Activated T-helper 2 cell treated with anti-CD3 and anti-CD28 coated beads, Interferon-gamma antibody, Interleukin-2, Interleukin-4, amounts not matched to agents 10 μg/mL and 5 μg/mL and 100 μg/mL, durations not matched to agents 14 hours and 24 hours and 36 hours (primary cell): ENCODE measurements at regions not wholly inside any gene's neighbourhood (a gene's known extent, or its start where the extent isn't known, plus 50 kb on each side); places are given as distances from the start of the nearest gene placed in this dataset.

Experiments
- DNase-seq: peaks from one replicate; pipeline ENCODE4 v3.0.0; 2021; ENCODE audit warnings: low spot score
- H3K27ac Mint-ChIP-seq: one replicate; pipeline ENCODE4 v1.8.0; 2021; ENCODE audit warnings: mixed read lengths
- H3K27me3 Mint-ChIP-seq: one replicate; pipeline ENCODE4 v1.8.0; 2021; ENCODE audit warnings: low read depth, mixed read lengths
- H3K36me3 Mint-ChIP-seq: one replicate; pipeline ENCODE4 v1.8.0; 2021; ENCODE audit warnings: low read depth, mixed read lengths
- H3K4me1 Mint-ChIP-seq: one replicate; pipeline ENCODE4 v1.8.0; 2021; ENCODE audit warnings: low read depth, mixed read lengths
- H3K4me3 Mint-ChIP-seq: one replicate; pipeline ENCODE4 v1.8.0; 2021; ENCODE audit warnings: low read depth, mild to moderate bottlenecking, moderate library complexity, mixed read lengths
- H3K9me3 Mint-ChIP-seq: one replicate; pipeline ENCODE4 v1.8.0; 2021; ENCODE audit warnings: mixed read lengths
- intact Hi-C: fragments of 100-400 bp; cut with micrococcal nuclease; formaldehyde crosslinking; loops from one replicate; pipeline ENCODE4 v1.15.1; 2023

- Mint-ChIP-seq H3K9me3 (no peaks in the 10 kb centered on the region), H3K4me3 (no peak overlapping the region), H3K4me1 (no peaks in the 10 kb centered on the region), H3K36me3 (no peaks in the 10 kb centered on the region), H3K27me3 (no peaks in the 10 kb centered on the region), H3K27ac (no peak overlapping the region)
- intact Hi-C loops: no loop called here
- DNase-seq: no peak
These were observed 128.7 kb downstream of the CRYAA start for GRCh38 chr21:43297391-43297981.

GRCh38 chr21:43295066-43295958 is 126.5 kb downstream of the CRYAA start:
- intact Hi-C loops: no loop called here
- Mint-ChIP-seq H3K27ac (no peak overlapping the region), H3K36me3 (no peaks in the 10 kb centered on the region), H3K9me3 (no peaks in the 10 kb centered on the region), H3K27me3 (no peaks in the 10 kb centered on the region), H3K4me3 (no peak overlapping the region), H3K4me1 (no peaks in the 10 kb centered on the region)
- no peak for DNase-seq

DNA sequence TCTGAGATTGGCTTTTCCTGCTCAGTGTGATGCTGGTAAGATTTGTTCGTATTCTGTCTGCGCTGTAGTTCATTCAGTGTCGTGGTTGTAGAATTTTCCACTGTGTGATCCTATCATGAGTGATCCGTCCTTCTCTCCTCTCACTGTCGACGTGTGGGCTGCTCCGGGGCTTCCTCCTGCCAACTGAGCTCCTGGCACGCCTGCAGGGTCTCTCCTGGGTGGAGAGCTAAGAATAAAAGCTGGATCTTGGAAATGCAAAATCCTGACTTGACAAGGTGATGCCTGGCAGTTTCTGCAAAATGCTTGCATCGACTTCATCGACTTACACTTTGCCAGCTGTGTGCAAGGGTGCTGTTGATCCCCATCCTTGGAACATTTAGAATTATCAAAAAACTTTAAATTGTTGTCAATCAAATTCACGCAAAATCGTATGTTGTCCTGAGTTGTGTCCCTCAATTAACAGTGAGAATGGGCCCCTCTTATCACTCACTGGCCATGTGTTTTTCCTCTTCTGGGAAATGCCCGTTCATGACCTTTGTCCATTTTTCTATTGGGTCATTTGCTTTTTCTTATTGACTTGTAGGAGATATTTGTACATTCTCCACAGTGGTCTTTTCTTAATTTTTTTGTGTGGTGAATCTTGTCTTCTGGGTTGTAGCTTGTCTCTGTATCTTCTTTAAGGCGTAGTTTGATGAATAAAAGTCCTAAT is 125.5 kb downstream of the CRYAA start:
- no peak overlapping the region for H3K27ac Mint-ChIP-seq
- H3K9me3 Mint-ChIP-seq: no peaks in the 10 kb centered on the region
- no peaks in the 10 kb centered on the region for H3K4me1 Mint-ChIP-seq
- H3K27me3 Mint-ChIP-seq: no peaks in the 10 kb centered on the region
- DNase-seq: no peak
- intact Hi-C loops: no loop called here
- H3K36me3 Mint-ChIP-seq: no peaks in the 10 kb centered on the region
- H3K4me3 Mint-ChIP-seq: no peak overlapping the region

DNA sequence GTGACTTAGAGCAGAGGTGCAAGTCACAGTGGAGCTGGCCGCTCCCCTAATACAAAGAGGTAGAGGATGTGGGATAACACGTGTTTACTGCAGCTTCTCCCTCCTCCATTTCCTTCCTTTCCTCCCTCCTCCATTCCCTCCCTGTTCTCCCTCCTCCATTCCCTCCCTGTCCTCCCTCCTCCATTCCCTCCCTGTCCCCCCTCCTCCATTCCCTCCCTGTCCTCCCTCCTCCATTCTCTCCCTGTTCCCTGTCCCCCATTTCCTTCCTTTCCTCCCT is 124.0 kb downstream of the CRYAA start:
- H3K36me3 Mint-ChIP-seq: no peaks in the 10 kb centered on the region

GRCh38 chr21:43292041-43292865 is 123.4 kb downstream of the CRYAA start:
- no peaks in the 10 kb centered on the region for H3K9me3 Mint-ChIP-seq
- H3K36me3 Mint-ChIP-seq: no peaks in the 10 kb centered on the region
- H3K4me1 Mint-ChIP-seq: peaks cover under 1% of the 10 kb centered on the region
- H3K27me3 Mint-ChIP-seq: no peaks in the 10 kb centered on the region
- intact Hi-C loops: no loop called here
- DNase-seq: no peak
- no peak overlapping the region for H3K27ac Mint-ChIP-seq
- no peak overlapping the region for H3K4me3 Mint-ChIP-seq

More for the DNA sequence above, 124.0 kb downstream of the CRYAA start:
- Mint-ChIP-seq H3K4me1 (no peaks in the 10 kb centered on the region), H3K4me3 (no peak overlapping the region), H3K9me3 (no peaks in the 10 kb centered on the region), H3K27ac (no peak overlapping the region), H3K27me3 (no peaks in the 10 kb centered on the region)
- intact Hi-C loops: no loop called here
- no peak for DNase-seq

DNA sequence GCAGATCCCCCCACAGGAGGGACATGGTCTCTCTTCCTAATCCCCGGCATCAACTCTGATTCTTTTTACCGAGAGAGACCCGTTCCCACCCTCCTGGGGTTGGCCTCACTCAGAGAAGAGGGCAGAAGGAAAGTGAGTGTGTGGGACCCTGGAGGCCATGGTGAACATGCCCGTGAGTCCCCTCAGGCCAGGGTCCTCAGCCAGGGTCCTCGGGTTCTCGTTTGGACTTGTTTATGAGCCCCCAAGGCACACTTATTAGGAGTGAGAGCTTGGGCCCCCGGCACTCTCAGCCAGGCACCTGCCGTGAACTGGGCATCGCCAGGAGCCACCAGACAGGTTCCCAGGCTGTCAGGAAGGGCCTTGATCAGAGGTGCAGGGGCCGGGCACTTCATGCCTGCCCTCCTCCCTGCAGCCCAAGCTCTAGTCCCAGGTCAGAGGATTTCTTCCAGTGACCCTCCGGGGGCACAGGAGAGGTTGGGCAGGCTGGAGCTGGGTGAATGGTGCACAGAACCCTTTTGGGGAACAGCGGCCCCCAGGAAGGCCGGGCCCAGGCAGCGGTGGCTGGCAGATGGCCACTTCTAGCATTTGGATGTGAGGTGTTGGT is 122.6 kb downstream of the CRYAA start:
- Mint-ChIP-seq H3K27me3 (no peaks in the 10 kb centered on the region), H3K4me1 (peaks cover 4% of the 10 kb centered on the region), H3K4me3 (no peak overlapping the region), H3K27ac (no peak overlapping the region), H3K9me3 (no peaks in the 10 kb centered on the region), H3K36me3 (no peaks in the 10 kb centered on the region)
- intact Hi-C loops: no loop called here
- no peak for DNase-seq

- H3K27ac Mint-ChIP-seq: no peak overlapping the region
- no peaks in the 10 kb centered on the region for H3K36me3 Mint-ChIP-seq
- H3K4me1 Mint-ChIP-seq: peaks cover 4% of the 10 kb centered on the region
- no peaks in the 10 kb centered on the region for H3K27me3 Mint-ChIP-seq
- no peaks in the 10 kb centered on the region for H3K9me3 Mint-ChIP-seq
- no peak for DNase-seq
- intact Hi-C loops: no loop called here
- H3K4me3 Mint-ChIP-seq: no peak overlapping the region
These were observed 121.9 kb downstream of the CRYAA start for GRCh38 chr21:43290421-43291346.

- H3K9me3 Mint-ChIP-seq: no peaks in the 10 kb centered on the region
- peaks cover 4% of the 10 kb centered on the region for H3K4me1 Mint-ChIP-seq
- DNase-seq: no peak
- H3K4me3 Mint-ChIP-seq: no peak overlapping the region
- H3K27me3 Mint-ChIP-seq: no peaks in the 10 kb centered on the region
- H3K27ac Mint-ChIP-seq: no peak overlapping the region
- intact Hi-C loops: no loop called here
- no peaks in the 10 kb centered on the region for H3K36me3 Mint-ChIP-seq
These were observed 121.2 kb downstream of the CRYAA start for GRCh38 chr21:43289966-43290365.

GRCh38 chr21:43289442-43289841 is 120.6 kb downstream of the CRYAA start:
- DNase-seq: no peak
- H3K4me1 Mint-ChIP-seq: peaks cover 4% of the 10 kb centered on the region
- H3K27me3 Mint-ChIP-seq: no peaks in the 10 kb centered on the region
- no peaks in the 10 kb centered on the region for H3K36me3 Mint-ChIP-seq
- H3K27ac Mint-ChIP-seq: no peak overlapping the region
- no peaks in the 10 kb centered on the region for H3K9me3 Mint-ChIP-seq
- intact Hi-C loops: no loop called here
- no peak overlapping the region for H3K4me3 Mint-ChIP-seq

- no peaks in the 10 kb centered on the region for H3K27me3 Mint-ChIP-seq
- H3K4me1 Mint-ChIP-seq: peaks cover 4% of the 10 kb centered on the region
- no peaks in the 10 kb centered on the region for H3K9me3 Mint-ChIP-seq
- H3K36me3 Mint-ChIP-seq: no peaks in the 10 kb centered on the region
- no peak overlapping the region for H3K4me3 Mint-ChIP-seq
- intact Hi-C loops: no loop called here
- no peak overlapping the region for H3K27ac Mint-ChIP-seq
- DNase-seq: no peak
These were observed 119.3 kb downstream of the CRYAA start for GRCh38 chr21:43287795-43288755.
